HepG2 (cell line): ENCODE measurements at regions not wholly inside any gene's neighbourhood (a gene's known extent, or its start where the extent isn't known, plus 50 kb on each side); places are given as distances from the start of the nearest gene placed in this dataset.

Source experiments
- DR1 ChIP-seq: sonication (generic); formaldehyde crosslinking; IDR thresholded peaks from 2 replicates; pipeline ENCODE4 v1.8.0; 2021; ENCODE audit warnings: mild to moderate bottlenecking, missing genetic modification reagents, inconsistent platforms
- FOSL2 ChIP-seq: sonication (generic); formaldehyde crosslinking; IDR thresholded peaks from 2 replicates; pipeline ENCODE4 v1.4.0; 2020; ENCODE audit warnings: missing genetic modification reagents
- FOXO1 ChIP-seq: sonication (generic); formaldehyde crosslinking; IDR thresholded peaks from 2 replicates; pipeline ENCODE4 v1.4.0; 2020; ENCODE audit warnings: missing genetic modification reagents
- GMEB1 ChIP-seq: sonication (generic); formaldehyde crosslinking; IDR thresholded peaks from 2 replicates; pipeline ENCODE4 v1.5.1; 2020; ENCODE audit warnings: missing genetic modification reagents, mild to moderate bottlenecking, borderline replicate concordance
- GZF1 ChIP-seq: sonication (generic); formaldehyde crosslinking; IDR thresholded peaks from 2 replicates; pipeline ENCODE4 v1.5.1; 2020; ENCODE audit warnings: mild to moderate bottlenecking, missing genetic modification reagents
- MBD4 ChIP-seq: IDR thresholded peaks from 2 replicates; pipeline ENCODE4 v1.6.1; 2012; ENCODE audit warnings: low read length, inconsistent platforms, borderline replicate concordance
- MEIS2 ChIP-seq: sonication (generic); formaldehyde crosslinking; IDR thresholded peaks from 2 replicates; pipeline ENCODE4 v1.9.0; 2021; ENCODE audit warnings: mild to moderate bottlenecking, missing genetic modification reagents
- MYC ChIP-seq: sonication (generic); formaldehyde crosslinking; IDR thresholded peaks from 2 replicates; pipeline ENCODE4 v1.9.0; 2021; ENCODE audit warnings: missing genetic modification reagents, borderline replicate concordance
- PAWR ChIP-seq: sonication (generic); formaldehyde crosslinking; IDR thresholded peaks from 2 replicates; pipeline ENCODE4 v1.4.0; 2020; ENCODE audit warnings: missing genetic modification reagents, mild to moderate bottlenecking, borderline replicate concordance
- PBX2 ChIP-seq: IDR thresholded peaks from 2 replicates; pipeline ENCODE4 v1.6.1; 2016; ENCODE audit warnings: control low read depth
- RBAK ChIP-seq: sonication (generic); formaldehyde crosslinking; IDR thresholded peaks from 2 replicates; pipeline ENCODE4 v1.5.1; 2020; ENCODE audit warnings: mild to moderate bottlenecking, missing genetic modification reagents
- REPIN1 ChIP-seq: sonication (generic); formaldehyde crosslinking; IDR thresholded peaks from 2 replicates; pipeline ENCODE4 v1.8.0; 2022; ENCODE audit warnings: missing genetic modification reagents, low read depth, mild to moderate bottlenecking, borderline replicate concordance
- SAP130 ChIP-seq: IDR thresholded peaks from 2 replicates; pipeline ENCODE4 v1.6.1; 2016; ENCODE audit warnings: low read depth
- STAG1 ChIP-seq: sonication (generic); formaldehyde crosslinking; IDR thresholded peaks from 2 replicates; pipeline ENCODE4 v1.4.0; 2020; ENCODE audit warnings: missing genetic modification reagents
- SUZ12 ChIP-seq: fragments of 150-350 bp; IDR thresholded peaks from 2 replicates; pipeline ENCODE4 v1.6.1; 2014; ENCODE audit warnings: low read depth, low read length
- TBX2 ChIP-seq: sonication (generic); formaldehyde crosslinking; IDR thresholded peaks from 2 replicates; pipeline ENCODE4 v1.5.0; 2020; ENCODE audit warnings: missing genetic modification reagents, mild to moderate bottlenecking, borderline replicate concordance
- TFDP1 ChIP-seq: IDR thresholded peaks from 2 replicates; pipeline ENCODE4 v1.6.1; 2016; ENCODE audit warnings: missing compliant biosample characterization, missing genetic modification reagents, borderline replicate concordance
- ZNF10 ChIP-seq: sonication (generic); formaldehyde crosslinking; IDR thresholded peaks from 2 replicates; pipeline ENCODE4 v1.4.0; 2020; ENCODE audit warnings: mild to moderate bottlenecking, low read depth, missing genetic modification reagents, borderline replicate concordance
- ZNF253 ChIP-seq: sonication (generic); formaldehyde crosslinking; IDR thresholded peaks from 2 replicates; pipeline ENCODE4 v1.8.0; 2022; ENCODE audit warnings: mild to moderate bottlenecking, missing genetic modification reagents, borderline replicate concordance
- ZNF563 ChIP-seq: sonication (generic); formaldehyde crosslinking; IDR thresholded peaks from 2 replicates; pipeline ENCODE4 v1.8.0; 2022; ENCODE audit warnings: mild to moderate bottlenecking, moderate library complexity, missing genetic modification reagents
- TF ChIP-seq, protein P1 (sequence below): sonication (generic); formaldehyde crosslinking; IDR thresholded peaks from 2 replicates; pipeline ENCODE4 v1.9.0; 2022; ENCODE audit warnings: missing genetic modification reagents, mild to moderate bottlenecking, borderline replicate concordance
- TF ChIP-seq, protein P2 (sequence below): sonication (generic); formaldehyde crosslinking; IDR thresholded peaks from 2 replicates; pipeline ENCODE4 v1.4.0; 2020; ENCODE audit warnings: missing genetic modification reagents, borderline replicate concordance

DNA sequence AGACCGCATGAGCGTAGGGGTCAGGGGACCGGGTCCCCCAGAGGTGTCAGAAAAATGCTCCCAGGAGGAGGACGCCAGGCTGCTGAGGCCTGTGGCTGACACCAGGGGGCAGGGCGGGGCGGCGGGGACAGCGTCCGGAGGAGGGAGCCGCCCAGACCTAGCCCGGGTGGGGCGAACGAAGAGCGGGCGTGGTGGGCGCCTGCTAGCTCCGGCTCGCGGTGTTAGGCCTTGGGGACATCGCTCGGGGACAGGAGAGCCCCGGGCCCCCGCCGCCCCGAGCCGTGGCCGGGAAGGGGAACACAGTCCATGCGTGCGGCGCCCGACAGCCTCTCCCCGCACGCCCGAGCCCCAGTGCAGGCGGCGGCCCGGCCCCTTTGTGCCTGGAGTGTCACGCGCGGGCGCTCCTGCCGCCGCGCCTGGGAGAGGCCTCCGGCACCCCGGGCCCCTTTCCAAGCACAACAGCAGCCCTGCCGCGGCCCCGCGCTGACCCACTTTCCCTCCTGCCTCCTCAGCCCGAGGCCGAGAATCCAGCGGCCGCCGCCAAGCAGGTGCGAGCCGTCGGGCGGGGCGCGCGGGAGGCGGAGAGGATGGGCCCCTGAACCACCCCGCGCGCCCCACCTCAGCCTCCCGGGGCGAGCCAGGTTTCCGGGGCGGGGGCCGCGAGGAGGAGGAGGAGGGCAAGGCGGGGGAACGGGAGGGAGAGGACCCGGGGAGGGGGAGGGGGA lies 111.0 kb upstream of the KLF13 start (continued):
- TF ChIP-seq, protein P1, sequence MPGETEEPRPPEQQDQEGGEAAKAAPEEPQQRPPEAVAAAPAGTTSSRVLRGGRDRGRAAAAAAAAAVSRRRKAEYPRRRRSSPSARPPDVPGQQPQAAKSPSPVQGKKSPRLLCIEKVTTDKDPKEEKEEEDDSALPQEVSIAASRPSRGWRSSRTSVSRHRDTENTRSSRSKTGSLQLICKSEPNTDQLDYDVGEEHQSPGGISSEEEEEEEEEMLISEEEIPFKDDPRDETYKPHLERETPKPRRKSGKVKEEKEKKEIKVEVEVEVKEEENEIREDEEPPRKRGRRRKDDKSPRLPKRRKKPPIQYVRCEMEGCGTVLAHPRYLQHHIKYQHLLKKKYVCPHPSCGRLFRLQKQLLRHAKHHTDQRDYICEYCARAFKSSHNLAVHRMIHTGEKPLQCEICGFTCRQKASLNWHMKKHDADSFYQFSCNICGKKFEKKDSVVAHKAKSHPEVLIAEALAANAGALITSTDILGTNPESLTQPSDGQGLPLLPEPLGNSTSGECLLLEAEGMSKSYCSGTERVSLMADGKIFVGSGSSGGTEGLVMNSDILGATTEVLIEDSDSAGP (CRISPR knock-in tag), result peak; percentile 45; the same call in 1 of the 2 replicates
- TF ChIP-seq TBX2 (CRISPR knock-in tag), result peak; percentile 79
- peak; percentile 54; the same call in 1 of the 2 replicates for TF ChIP-seq ZNF253
- TF ChIP-seq DR1 (CRISPR knock-in tag), result 0 out of 2 replicates have a peak, but pooled peaks have one; percentile 20
- no peak; the same call in 1 of the 2 replicates for TF ChIP-seq FOXO1 (CRISPR knock-in tag)
- TF ChIP-seq REPIN1 (CRISPR knock-in tag), result no peak
- peak; percentile 10; the same call in 1 of the 2 replicates for TF ChIP-seq TFDP1 (CRISPR knock-in tag)
- TF ChIP-seq MBD4, result no peak
- TF ChIP-seq ZNF10 (CRISPR knock-in tag), result no peak
- peak; percentile 81 for TF ChIP-seq STAG1
- TF ChIP-seq MEIS2, result no peak
- TF ChIP-seq RBAK (CRISPR knock-in tag), result 0 out of 2 replicates have a peak, but pooled peaks have one; percentile 39
- 0 out of 2 replicates have a peak, but pooled peaks have one; percentile 53 for TF ChIP-seq GMEB1 (CRISPR knock-in tag)
- TF ChIP-seq GZF1, result no peak
- no peak for TF ChIP-seq PBX2 (CRISPR knock-in tag)
- no peak for TF ChIP-seq SUZ12
- TF ChIP-seq MYC (CRISPR knock-in tag), result peak; percentile 45; the same call in 1 of the 2 replicates
- peak; percentile 61 for TF ChIP-seq SAP130 (CRISPR knock-in tag)
- no peak for TF ChIP-seq PAWR (CRISPR knock-in tag)
- TF ChIP-seq FOSL2 (CRISPR knock-in tag), result peak; percentile 3; the same call in 1 of the 2 replicates
- TF ChIP-seq, protein P2, sequence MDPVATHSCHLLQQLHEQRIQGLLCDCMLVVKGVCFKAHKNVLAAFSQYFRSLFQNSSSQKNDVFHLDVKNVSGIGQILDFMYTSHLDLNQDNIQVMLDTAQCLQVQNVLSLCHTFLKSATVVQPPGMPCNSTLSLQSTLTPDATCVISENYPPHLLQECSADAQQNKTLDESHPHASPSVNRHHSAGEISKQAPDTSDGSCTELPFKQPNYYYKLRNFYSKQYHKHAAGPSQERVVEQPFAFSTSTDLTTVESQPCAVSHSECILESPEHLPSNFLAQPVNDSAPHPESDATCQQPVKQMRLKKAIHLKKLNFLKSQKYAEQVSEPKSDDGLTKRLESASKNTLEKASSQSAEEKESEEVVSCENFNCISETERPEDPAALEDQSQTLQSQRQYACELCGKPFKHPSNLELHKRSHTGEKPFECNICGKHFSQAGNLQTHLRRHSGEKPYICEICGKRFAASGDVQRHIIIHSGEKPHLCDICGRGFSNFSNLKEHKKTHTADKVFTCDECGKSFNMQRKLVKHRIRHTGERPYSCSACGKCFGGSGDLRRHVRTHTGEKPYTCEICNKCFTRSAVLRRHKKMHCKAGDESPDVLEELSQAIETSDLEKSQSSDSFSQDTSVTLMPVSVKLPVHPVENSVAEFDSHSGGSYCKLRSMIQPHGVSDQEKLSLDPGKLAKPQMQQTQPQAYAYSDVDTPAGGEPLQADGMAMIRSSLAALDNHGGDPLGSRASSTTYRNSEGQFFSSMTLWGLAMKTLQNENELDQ (CRISPR knock-in tag), result 0 out of 2 replicates have a peak, but pooled peaks have one; percentile 48
- TF ChIP-seq ZNF563, result peak; percentile 28
